ENCODE measurements at regions not wholly inside any gene's neighbourhood (a gene's known extent, or its start where the extent isn't known, plus 50 kb on each side); places are given as distances from the start of the nearest gene placed in this dataset.

GRCh38 chr21:34195335-34195734 lies 122.0 kb downstream of the MRPS6 start (continued):
- TF ChIP-seq SRSF9 (IDR thresholded peaks at IDR 0.05; ENCODE audit: borderline replicate concordance, insufficient read depth, low read depth, low read length, poor library complexity, severe bottlenecking) (no peak), U2AF2 (IDR thresholded peaks at IDR 0.05; ENCODE audit: low read depth, low read length) (no peak)

GRCh38 chr21:34196996-34197395 lies 123.6 kb downstream of the MRPS6 start:
- H3K4me1 ChIP-seq (ENCODE audit: insufficient read depth, low read length) = peaks cover 34% of the 10 kb centered on the region
- CTCF ChIA-PET (ENCODE audit: low intra/inter-chr PET ratio, low total read pairs) = no interaction called here

GRCh38 chr21:34197561-34197960 lies 124.2 kb downstream of the MRPS6 start:
- WGBS (ENCODE audit: low lambda C conversion rate) = 69% methylated on average over 3 of the region's 3 CpGs
- no peak for DNase-seq (ENCODE audit: low spot score)
- Histone ChIP-seq H3K36me3 (replicated peaks in 1 of 2; ENCODE audit: control insufficient read depth in 1 of 2, insufficient read depth in 2 of 2, low read length in 2 of 2) (no peaks in the 10 kb centered on the region), H3K79me2 (ENCODE audit: insufficient read depth, low read length) (no peaks in the 10 kb centered on the region), H3K9me3 (ENCODE audit: low read length) (no peaks in the 10 kb centered on the region), H3K27me3 (ENCODE audit: control insufficient read depth in 1 of 2, insufficient read depth in 2 of 2, low read length in 2 of 2) (no peaks in the 10 kb centered on the region), H4K20me1 (ENCODE audit: insufficient read depth, low read length) (no peaks in the 10 kb centered on the region), H3K4me1 (ENCODE audit: insufficient read depth, low read length) (peaks cover 35% of the 10 kb centered on the region), H3K9ac (ENCODE audit: insufficient read depth, low read depth, low read length) (no peak overlapping the region), H2AFZ (ENCODE audit: low read length) (no peak overlapping the region), H3K4me2 (ENCODE audit: low read depth, low read length) (no peak overlapping the region), H3K27ac (ENCODE audit: extremely low read length, insufficient read depth, low read length) (no peak overlapping the region), H3K4me3 (replicated peaks in 1 of 3; ENCODE audit: insufficient read depth in 1 of 3, low read depth in 2 of 3, low read length in 3 of 3) (no peak overlapping the region)
- intact Hi-C loops (cut with micrococcal nuclease; ENCODE audit: unreplicated experiment) = no loop called here
- ChIA-PET POLR2A (no interaction called here), CTCF (ENCODE audit: low intra/inter-chr PET ratio, low total read pairs) (no interaction called here)
- TF ChIP-seq MXI1 (IDR thresholded peaks at IDR 0.05; ENCODE audit: borderline replicate concordance, low read depth, low read length) = no peak
- no peak for TF ChIP-seq CENPT (CRISPR knock-in tag; IDR thresholded peaks at IDR 0.05; ENCODE audit: low read depth)
- TF ChIP-seq SMYD3 (CRISPR knock-in tag; IDR thresholded peaks at IDR 0.05) = no peak
- no peak for TF ChIP-seq ZNF704 (CRISPR knock-in tag; IDR thresholded peaks at IDR 0.05; ENCODE audit: borderline replicate concordance)
- TF ChIP-seq POLR2AphosphoS5 (IDR thresholded peaks at IDR 0.05; ENCODE audit: low read depth, low read length) = no peak
- no peak for TF ChIP-seq RELA (CRISPR knock-in tag; IDR thresholded peaks at IDR 0.05)
- no peak for TF ChIP-seq HOXD1 (CRISPR knock-in tag; IDR thresholded peaks at IDR 0.05)
- no peak for TF ChIP-seq KLF13 (CRISPR knock-in tag; IDR thresholded peaks at IDR 0.05)
- no peak for FAIRE-seq
- no TSS peak for BruUV-seq (replicated peaks)
- in situ Hi-C loops (cut with HindIII; ENCODE audit: extremely low pct_ligation_motif_present, low pct_unique_long_range_greater_than_20kb) = no loop called here
- no peak for ATAC-seq

More at GRCh38 chr21:34196996-34197395, 123.6 kb downstream of the MRPS6 start:
- H3K9me3 ChIP-seq (ENCODE audit: low read length) = no peaks in the 10 kb centered on the region
- no peak overlapping the region for H3K4me3 ChIP-seq (replicated peaks in 1 of 3; ENCODE audit: insufficient read depth in 1 of 3, low read depth in 2 of 3, low read length in 3 of 3)
- no TSS peak for BruUV-seq (replicated peaks)
- no peak for FAIRE-seq
- no peak overlapping the region for H3K27ac ChIP-seq (ENCODE audit: extremely low read length, insufficient read depth, low read length)
- no peaks in the 10 kb centered on the region for H3K27me3 ChIP-seq (ENCODE audit: control insufficient read depth in 1 of 2, insufficient read depth in 2 of 2, low read length in 2 of 2)
- H2AFZ ChIP-seq (ENCODE audit: low read length) = no peak overlapping the region
- TF ChIP-seq IKZF1 (IDR thresholded peaks at IDR 0.05) = no peak
- POLR2A ChIA-PET = no interaction called here
- no peaks in the 10 kb centered on the region for H4K20me1 ChIP-seq (ENCODE audit: insufficient read depth, low read length)
- WGBS (ENCODE audit: low lambda C conversion rate) = 78% methylated on average over 6 of the region's 6 CpGs
- no peak overlapping the region for H3K4me2 ChIP-seq (ENCODE audit: low read depth, low read length)
- intact Hi-C loops (cut with micrococcal nuclease; ENCODE audit: unreplicated experiment) (no loop called here), in situ Hi-C loops (cut with HindIII; ENCODE audit: extremely low pct_ligation_motif_present, low pct_unique_long_range_greater_than_20kb) (no loop called here)
- ATAC-seq = no peak
- H3K79me2 ChIP-seq (ENCODE audit: insufficient read depth, low read length) = no peaks in the 10 kb centered on the region
- H3K36me3 ChIP-seq (replicated peaks in 1 of 2; ENCODE audit: control insufficient read depth in 1 of 2, insufficient read depth in 2 of 2, low read length in 2 of 2) = no peaks in the 10 kb centered on the region
- H3K9ac ChIP-seq (ENCODE audit: insufficient read depth, low read depth, low read length) = no peak overlapping the region
- DNase-seq (ENCODE audit: low spot score) = no peak

Measured in HepG2 (cell line).